Sigmoid colon (tissue), 4 donors: ENCODE measurements at regions not wholly inside any gene's neighbourhood (a gene's known extent, or its start where the extent isn't known, plus 50 kb on each side); places are given as distances from the start of the nearest gene placed in this dataset.

Experiments used
- EP300 ChIP-seq, 4 donors: sonication (generic); formaldehyde crosslinking; IDR thresholded peaks; one replicate each; pipeline ENCODE4 v1.6.1; 2017; ENCODE audit warnings: antibody characterized with exemption in 4 of 4
- TF ChIP-seq, protein P1 (sequence below), 4 experiments: fragments of 450-650 bp in 3 of 4; fragments of 200-600 bp in 1 of 4; IDR thresholded peaks; one replicate each; pipeline ENCODE4 v1.5.1; 2016 to 2019; ENCODE audit warnings: antibody characterized with exemption in 4 of 4, mild to moderate bottlenecking in 3 of 4, moderate library complexity in 2 of 4

DNA sequence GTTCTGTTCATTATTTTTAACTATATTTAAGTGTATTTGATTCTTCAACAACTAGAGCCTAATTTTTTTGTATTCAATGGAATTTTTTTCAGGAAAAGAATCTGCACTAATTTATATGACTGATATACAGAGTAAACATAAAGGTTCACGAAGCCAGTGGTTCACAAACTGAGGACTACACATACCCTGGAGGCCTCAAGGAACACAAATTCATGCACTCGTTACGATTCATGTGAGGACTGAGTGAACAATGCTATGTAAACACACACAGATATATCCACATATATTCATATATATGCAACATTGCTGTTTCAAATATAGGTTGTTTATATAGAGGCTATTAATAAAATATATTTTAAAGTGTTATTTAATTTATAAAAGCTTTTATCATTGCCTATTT, 137.8 kb downstream of the PHLDA1 start:
- TF ChIP-seq, protein P1, sequence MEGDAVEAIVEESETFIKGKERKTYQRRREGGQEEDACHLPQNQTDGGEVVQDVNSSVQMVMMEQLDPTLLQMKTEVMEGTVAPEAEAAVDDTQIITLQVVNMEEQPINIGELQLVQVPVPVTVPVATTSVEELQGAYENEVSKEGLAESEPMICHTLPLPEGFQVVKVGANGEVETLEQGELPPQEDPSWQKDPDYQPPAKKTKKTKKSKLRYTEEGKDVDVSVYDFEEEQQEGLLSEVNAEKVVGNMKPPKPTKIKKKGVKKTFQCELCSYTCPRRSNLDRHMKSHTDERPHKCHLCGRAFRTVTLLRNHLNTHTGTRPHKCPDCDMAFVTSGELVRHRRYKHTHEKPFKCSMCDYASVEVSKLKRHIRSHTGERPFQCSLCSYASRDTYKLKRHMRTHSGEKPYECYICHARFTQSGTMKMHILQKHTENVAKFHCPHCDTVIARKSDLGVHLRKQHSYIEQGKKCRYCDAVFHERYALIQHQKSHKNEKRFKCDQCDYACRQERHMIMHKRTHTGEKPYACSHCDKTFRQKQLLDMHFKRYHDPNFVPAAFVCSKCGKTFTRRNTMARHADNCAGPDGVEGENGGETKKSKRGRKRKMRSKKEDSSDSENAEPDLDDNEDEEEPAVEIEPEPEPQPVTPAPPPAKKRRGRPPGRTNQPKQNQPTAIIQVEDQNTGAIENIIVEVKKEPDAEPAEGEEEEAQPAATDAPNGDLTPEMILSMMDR (IDR thresholded peaks at IDR 0.05), result no peak
- TF ChIP-seq EP300 (IDR thresholded peaks at IDR 0.05), result no peak
